Osteocyte (in vitro differentiated cells): ENCODE measurements at regions not wholly inside any gene's neighbourhood (a gene's known extent, or its start where the extent isn't known, plus 50 kb on each side); places are given as distances from the start of the nearest gene placed in this dataset.

Experiments
- DNase-seq: peaks from one replicate; pipeline ENCODE4 v3.0.0; 2021; ENCODE audit warnings: mixed read lengths; ENCODE audit not compliant: unreplicated experiment; ENCODE audit errors: extremely low spot score
- H3K27ac Mint-ChIP-seq: one replicate; pipeline ENCODE4 v1.8.0; 2021; ENCODE audit warnings: mild to moderate bottlenecking, mixed read lengths; ENCODE audit not compliant: unreplicated experiment
- H3K27me3 Mint-ChIP-seq: one replicate; pipeline ENCODE4 v1.8.0; 2021; ENCODE audit warnings: mixed read lengths; ENCODE audit not compliant: unreplicated experiment
- H3K36me3 Mint-ChIP-seq: one replicate; pipeline ENCODE4 v1.8.0; 2021; ENCODE audit warnings: mixed read lengths; ENCODE audit not compliant: unreplicated experiment
- H3K4me1 Mint-ChIP-seq: one replicate; pipeline ENCODE4 v1.8.0; 2021; ENCODE audit warnings: mixed read lengths; ENCODE audit not compliant: unreplicated experiment
- H3K4me3 Mint-ChIP-seq: one replicate; pipeline ENCODE4 v1.8.0; 2021; ENCODE audit warnings: mild to moderate bottlenecking, moderate library complexity, mixed read lengths; ENCODE audit not compliant: unreplicated experiment
- H3K9me3 Mint-ChIP-seq: one replicate; pipeline ENCODE4 v1.8.0; 2021; ENCODE audit warnings: mixed read lengths; ENCODE audit not compliant: unreplicated experiment
- TF ChIP-seq, protein P1 (sequence below): fragments of 200-600 bp; sonication (generic); IDR thresholded peaks from 2 replicates; pipeline ENCODE4 v1.5.0; 2021; ENCODE audit warnings: antibody characterized with exemption, mild to moderate bottlenecking, moderate library complexity

DNA sequence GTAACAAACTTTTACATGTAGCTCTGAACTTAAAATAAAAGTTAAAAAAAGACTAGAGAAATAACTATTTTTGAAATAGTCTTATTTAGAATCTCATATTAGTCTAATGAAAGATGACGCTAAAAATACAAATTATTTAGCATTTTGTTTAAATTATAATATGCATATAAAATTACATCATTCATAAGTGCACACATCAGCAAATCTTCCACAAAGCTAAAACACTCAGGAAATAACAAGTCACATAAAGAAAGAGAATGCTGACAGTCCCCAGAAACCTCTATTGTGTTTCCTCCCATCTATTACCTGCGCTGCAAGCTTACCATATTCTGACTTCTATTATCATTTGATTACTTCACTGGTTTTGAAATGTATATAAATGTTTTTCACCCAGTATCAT lies 986.9 kb upstream of the SEMA6A start:
- Mint-ChIP-seq H3K4me3 (no peak overlapping the region), H3K36me3 (no peaks in the 10 kb centered on the region), H3K27ac (no peak overlapping the region), H3K4me1 (no peaks in the 10 kb centered on the region), H3K9me3 (no peaks in the 10 kb centered on the region), H3K27me3 (no peaks in the 10 kb centered on the region)
- TF ChIP-seq, protein P1, sequence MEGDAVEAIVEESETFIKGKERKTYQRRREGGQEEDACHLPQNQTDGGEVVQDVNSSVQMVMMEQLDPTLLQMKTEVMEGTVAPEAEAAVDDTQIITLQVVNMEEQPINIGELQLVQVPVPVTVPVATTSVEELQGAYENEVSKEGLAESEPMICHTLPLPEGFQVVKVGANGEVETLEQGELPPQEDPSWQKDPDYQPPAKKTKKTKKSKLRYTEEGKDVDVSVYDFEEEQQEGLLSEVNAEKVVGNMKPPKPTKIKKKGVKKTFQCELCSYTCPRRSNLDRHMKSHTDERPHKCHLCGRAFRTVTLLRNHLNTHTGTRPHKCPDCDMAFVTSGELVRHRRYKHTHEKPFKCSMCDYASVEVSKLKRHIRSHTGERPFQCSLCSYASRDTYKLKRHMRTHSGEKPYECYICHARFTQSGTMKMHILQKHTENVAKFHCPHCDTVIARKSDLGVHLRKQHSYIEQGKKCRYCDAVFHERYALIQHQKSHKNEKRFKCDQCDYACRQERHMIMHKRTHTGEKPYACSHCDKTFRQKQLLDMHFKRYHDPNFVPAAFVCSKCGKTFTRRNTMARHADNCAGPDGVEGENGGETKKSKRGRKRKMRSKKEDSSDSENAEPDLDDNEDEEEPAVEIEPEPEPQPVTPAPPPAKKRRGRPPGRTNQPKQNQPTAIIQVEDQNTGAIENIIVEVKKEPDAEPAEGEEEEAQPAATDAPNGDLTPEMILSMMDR, result no peak
- DNase-seq, result no peak

DNA sequence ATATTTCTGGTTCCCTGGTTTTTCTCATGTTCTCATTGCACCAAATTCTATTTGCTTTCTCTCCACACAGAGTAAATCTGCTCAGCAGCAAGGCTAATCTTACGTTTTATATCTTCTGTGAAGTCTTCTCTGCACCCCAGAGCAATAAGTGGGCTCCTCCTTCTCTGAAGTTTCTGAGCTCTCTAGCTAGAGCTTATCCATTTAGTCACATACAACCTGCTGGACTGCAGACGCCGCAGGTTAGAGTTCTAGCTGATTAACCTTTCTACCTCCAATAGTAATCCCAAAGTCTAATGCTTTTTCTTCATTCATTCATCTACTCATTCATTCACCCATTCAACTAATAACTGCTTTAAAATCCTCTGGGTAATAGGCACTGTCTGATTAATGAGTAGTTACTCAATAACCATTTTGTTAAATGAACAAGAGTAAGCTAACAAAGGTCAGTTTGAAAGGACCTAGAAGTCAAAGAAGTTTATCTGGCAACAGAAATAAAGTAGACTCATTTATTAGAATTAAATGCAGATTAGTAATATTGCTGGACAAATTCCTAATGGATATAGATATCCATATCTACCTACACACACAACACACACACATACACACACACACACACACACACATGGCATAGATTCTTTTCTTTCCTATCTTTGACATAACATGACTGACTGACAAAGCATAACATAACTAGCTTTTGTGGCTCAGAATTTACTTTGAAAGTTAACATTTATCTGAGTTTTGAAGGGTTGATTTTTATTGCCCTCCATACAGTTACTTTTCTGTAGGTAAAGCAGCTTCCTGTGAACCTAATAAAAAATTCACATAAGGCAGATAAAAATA lies 984.6 kb upstream of the SEMA6A start:
- DNase-seq, result no peak
- Mint-ChIP-seq H3K27me3 (no peaks in the 10 kb centered on the region), H3K27ac (no peak overlapping the region), H3K36me3 (no peaks in the 10 kb centered on the region), H3K9me3 (no peaks in the 10 kb centered on the region), H3K4me1 (no peaks in the 10 kb centered on the region), H3K4me3 (no peak overlapping the region)
- TF ChIP-seq, protein P1, result no peak

DNA sequence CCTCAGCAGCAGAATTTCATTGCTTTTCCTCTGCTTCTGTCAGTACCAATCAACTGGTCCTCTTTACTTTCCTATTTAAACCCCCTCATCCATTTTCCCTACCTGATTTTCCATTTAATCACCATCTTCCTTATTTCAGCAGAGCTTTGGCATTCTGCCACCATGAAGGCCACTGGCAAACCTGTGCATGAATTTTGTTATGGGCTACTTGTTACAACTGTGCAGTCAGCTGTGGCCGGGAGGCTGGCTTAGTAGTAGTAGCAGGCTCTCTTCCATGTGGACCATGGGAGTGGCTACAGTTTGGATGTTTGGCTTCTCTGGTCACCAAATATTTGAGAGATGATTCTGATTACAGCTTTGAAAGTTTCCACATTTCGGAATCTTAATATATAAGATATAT lies 976.6 kb upstream of the SEMA6A start:
- no peaks in the 10 kb centered on the region for H3K4me1 Mint-ChIP-seq
- no peak overlapping the region for H3K4me3 Mint-ChIP-seq
- H3K36me3 Mint-ChIP-seq, result no peaks in the 10 kb centered on the region
- no peak overlapping the region for H3K27ac Mint-ChIP-seq
- TF ChIP-seq, protein P1, result no peak
- no peak for DNase-seq
- no peaks in the 10 kb centered on the region for H3K9me3 Mint-ChIP-seq
- H3K27me3 Mint-ChIP-seq, result no peaks in the 10 kb centered on the region

DNA sequence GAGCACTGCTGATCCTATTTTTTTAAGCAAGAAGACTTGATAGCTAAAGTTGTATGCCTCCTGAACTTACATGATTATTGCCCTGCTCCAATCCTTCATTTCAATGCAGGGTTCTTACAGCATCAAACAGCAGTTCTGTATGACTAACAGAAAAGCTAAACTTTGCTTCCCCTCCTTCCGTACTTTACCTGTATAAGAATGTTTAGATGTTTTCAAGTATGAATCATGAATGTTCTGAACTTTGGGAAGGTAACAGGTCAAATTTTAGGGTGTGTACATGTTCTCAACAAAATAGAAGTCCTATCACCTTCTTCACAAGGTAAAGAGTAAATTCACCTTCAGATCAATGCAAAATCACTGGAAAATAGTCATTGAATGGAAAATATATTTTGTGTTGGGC lies 972.6 kb upstream of the SEMA6A start:
- TF ChIP-seq, protein P1, result no peak
- DNase-seq, result no peak
- H3K4me1 Mint-ChIP-seq, result no peaks in the 10 kb centered on the region

DNA sequence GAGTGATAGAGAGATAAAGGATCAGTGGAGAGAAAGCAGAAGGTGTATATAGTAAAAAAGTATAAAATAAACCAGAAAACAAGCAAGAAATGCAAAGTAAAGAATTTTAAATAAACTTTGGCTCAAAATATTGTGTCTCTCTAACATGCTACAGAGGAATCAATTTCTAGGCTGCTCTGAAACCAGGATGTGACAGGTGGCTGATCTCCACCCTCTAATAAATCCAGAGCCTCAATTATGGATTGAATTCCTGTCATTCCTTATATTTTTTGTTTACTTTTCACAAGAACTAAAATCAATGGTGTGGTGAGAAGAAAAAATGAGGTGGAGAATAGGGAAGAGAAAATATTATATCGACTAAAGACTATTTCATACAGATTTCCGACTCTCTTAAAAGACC lies 965.1 kb upstream of the SEMA6A start:
- TF ChIP-seq, protein P1, result no peak
- H3K4me3 Mint-ChIP-seq, result no peak overlapping the region

More for the DNA sequence above, 972.6 kb upstream of the SEMA6A start:
- no peaks in the 10 kb centered on the region for H3K27me3 Mint-ChIP-seq
- no peaks in the 10 kb centered on the region for H3K9me3 Mint-ChIP-seq
- H3K4me3 Mint-ChIP-seq, result no peak overlapping the region
- no peaks in the 10 kb centered on the region for H3K36me3 Mint-ChIP-seq
- no peak overlapping the region for H3K27ac Mint-ChIP-seq

More for the DNA sequence above, 965.1 kb upstream of the SEMA6A start:
- Mint-ChIP-seq H3K4me1 (no peaks in the 10 kb centered on the region), H3K27ac (no peak overlapping the region), H3K36me3 (no peaks in the 10 kb centered on the region), H3K27me3 (no peaks in the 10 kb centered on the region), H3K9me3 (no peaks in the 10 kb centered on the region)
- no peak for DNase-seq
